Type B pancreatic cell (in vitro differentiated cells): ENCODE measurements at regions not wholly inside any gene's neighbourhood (a gene's known extent, or its start where the extent isn't known, plus 50 kb on each side); places are given as distances from the start of the nearest gene placed in this dataset.

Experiments
- DNase-seq: peaks from one replicate; pipeline ENCODE4 v3.0.0; 2021; ENCODE audit warnings: mixed read lengths; ENCODE audit not compliant: unreplicated experiment; ENCODE audit errors: extremely low spot score
- H3K27ac Mint-ChIP-seq: 2 replicates; pipeline ENCODE4 v1.8.0; 2021; ENCODE audit warnings: mild to moderate bottlenecking, mixed read lengths
- H3K27me3 Mint-ChIP-seq: 2 replicates; pipeline ENCODE4 v1.8.0; 2021; ENCODE audit warnings: mixed read lengths
- H3K36me3 Mint-ChIP-seq: 2 replicates; pipeline ENCODE4 v1.8.0; 2021; ENCODE audit warnings: mixed read lengths
- H3K4me1 Mint-ChIP-seq: one replicate; pipeline ENCODE4 v1.8.0; 2021; ENCODE audit warnings: mixed read lengths; ENCODE audit not compliant: unreplicated experiment
- H3K4me3 Mint-ChIP-seq: 2 replicates; pipeline ENCODE4 v1.8.0; 2021; ENCODE audit warnings: mild to moderate bottlenecking, mixed read lengths
- H3K9me3 Mint-ChIP-seq: 2 replicates; pipeline ENCODE4 v1.8.0; 2021; ENCODE audit warnings: mixed read lengths
- TF ChIP-seq, protein P1 (sequence below): fragments of 200-600 bp; sonication (generic); conservative IDR thresholded peaks from 2 replicates; pipeline ENCODE4 v1.5.0; 2021; ENCODE audit warnings: antibody characterized with exemption, mild to moderate bottlenecking

DNA sequence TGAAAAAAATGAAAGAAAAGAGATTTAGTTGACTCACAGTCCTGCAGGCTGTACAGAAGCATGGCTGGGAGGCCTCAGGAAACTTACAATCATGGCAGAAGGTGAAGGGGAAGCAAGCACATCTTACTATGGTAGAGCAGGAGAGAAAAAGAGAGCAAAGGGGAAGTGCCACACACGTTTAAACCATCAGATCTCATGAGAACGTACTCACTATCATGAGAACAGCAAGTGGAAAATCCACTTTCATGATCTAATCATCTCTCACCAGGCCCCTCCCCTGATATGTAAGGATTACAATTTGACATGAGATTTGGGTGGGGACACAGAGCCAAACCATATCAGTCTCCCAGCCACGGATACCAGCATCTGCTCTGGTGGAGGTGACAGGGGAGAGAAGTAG, 50.8 kb upstream of the CPOX start:
- DNase-seq = no peak
- Mint-ChIP-seq H3K9me3 (peaks cover 1% of the 10 kb centered on the region), H3K4me1 (no peaks in the 10 kb centered on the region)

GRCh38 chr3:98645039-98645438, 51.6 kb upstream of the CPOX start:
- Mint-ChIP-seq H3K4me3 (no peak overlapping the region), H3K9me3 (no peaks in the 10 kb centered on the region), H3K36me3 (no peaks in the 10 kb centered on the region), H3K27ac (no peak overlapping the region), H3K27me3 (no peaks in the 10 kb centered on the region), H3K4me1 (no peaks in the 10 kb centered on the region)
- TF ChIP-seq, protein P1, sequence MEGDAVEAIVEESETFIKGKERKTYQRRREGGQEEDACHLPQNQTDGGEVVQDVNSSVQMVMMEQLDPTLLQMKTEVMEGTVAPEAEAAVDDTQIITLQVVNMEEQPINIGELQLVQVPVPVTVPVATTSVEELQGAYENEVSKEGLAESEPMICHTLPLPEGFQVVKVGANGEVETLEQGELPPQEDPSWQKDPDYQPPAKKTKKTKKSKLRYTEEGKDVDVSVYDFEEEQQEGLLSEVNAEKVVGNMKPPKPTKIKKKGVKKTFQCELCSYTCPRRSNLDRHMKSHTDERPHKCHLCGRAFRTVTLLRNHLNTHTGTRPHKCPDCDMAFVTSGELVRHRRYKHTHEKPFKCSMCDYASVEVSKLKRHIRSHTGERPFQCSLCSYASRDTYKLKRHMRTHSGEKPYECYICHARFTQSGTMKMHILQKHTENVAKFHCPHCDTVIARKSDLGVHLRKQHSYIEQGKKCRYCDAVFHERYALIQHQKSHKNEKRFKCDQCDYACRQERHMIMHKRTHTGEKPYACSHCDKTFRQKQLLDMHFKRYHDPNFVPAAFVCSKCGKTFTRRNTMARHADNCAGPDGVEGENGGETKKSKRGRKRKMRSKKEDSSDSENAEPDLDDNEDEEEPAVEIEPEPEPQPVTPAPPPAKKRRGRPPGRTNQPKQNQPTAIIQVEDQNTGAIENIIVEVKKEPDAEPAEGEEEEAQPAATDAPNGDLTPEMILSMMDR = no peak
- no peak for DNase-seq

More for the DNA sequence above, 50.8 kb upstream of the CPOX start:
- Mint-ChIP-seq H3K27me3 (no peaks in the 10 kb centered on the region), H3K4me3 (no peak overlapping the region), H3K36me3 (no peaks in the 10 kb centered on the region), H3K27ac (no peak overlapping the region)
- TF ChIP-seq, protein P1 = no peak

DNA sequence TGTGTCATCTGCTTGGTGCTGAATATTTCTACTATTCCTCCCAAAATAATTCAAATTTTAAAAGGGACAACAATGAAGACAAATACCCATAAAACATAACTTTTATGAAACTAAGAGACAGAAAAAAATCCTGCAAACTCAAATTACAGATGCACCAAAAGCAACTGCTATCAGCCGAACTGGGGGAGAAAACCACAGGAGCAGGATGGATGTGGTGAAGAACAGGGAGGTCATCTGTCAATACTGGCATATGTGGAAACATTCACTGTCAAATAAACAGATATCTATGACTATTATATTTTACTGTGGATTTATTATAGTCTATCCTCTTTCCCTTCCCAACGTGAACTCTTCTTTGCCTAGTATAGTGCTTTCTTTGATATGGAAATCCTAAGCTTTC, 53.3 kb upstream of the CPOX start:
- Mint-ChIP-seq H3K4me3 (no peak overlapping the region), H3K36me3 (no peaks in the 10 kb centered on the region), H3K4me1 (no peaks in the 10 kb centered on the region), H3K27ac (no peak overlapping the region), H3K27me3 (no peaks in the 10 kb centered on the region), H3K9me3 (no peaks in the 10 kb centered on the region)
- TF ChIP-seq, protein P1 = no peak
- no peak for DNase-seq

DNA sequence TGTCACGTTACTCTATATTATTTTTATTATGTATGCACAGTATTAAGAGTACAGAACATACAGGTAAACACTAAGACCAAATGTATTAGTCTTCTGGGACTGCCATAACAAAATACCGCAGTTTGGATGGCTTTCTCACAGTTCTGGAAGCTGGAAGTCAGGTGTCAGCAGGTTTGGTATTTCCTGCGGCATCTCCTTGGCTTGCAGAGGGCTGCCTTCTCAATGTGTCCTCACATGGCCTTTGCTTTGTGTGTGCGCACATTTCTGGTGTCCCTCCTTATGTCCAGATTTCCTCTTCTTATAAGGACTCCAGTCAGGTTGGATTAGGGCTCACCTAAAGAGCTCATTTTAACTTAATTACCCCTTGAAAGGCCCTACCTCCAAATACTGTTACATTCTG, 53.8 kb upstream of the CPOX start:
- no peak overlapping the region for H3K4me3 Mint-ChIP-seq
- no peaks in the 10 kb centered on the region for H3K36me3 Mint-ChIP-seq
- no peaks in the 10 kb centered on the region for H3K27me3 Mint-ChIP-seq
- TF ChIP-seq, protein P1 = no peak
- H3K9me3 Mint-ChIP-seq = no peaks in the 10 kb centered on the region
- H3K27ac Mint-ChIP-seq = no peak overlapping the region
- DNase-seq = no peak
- H3K4me1 Mint-ChIP-seq = no peaks in the 10 kb centered on the region

DNA sequence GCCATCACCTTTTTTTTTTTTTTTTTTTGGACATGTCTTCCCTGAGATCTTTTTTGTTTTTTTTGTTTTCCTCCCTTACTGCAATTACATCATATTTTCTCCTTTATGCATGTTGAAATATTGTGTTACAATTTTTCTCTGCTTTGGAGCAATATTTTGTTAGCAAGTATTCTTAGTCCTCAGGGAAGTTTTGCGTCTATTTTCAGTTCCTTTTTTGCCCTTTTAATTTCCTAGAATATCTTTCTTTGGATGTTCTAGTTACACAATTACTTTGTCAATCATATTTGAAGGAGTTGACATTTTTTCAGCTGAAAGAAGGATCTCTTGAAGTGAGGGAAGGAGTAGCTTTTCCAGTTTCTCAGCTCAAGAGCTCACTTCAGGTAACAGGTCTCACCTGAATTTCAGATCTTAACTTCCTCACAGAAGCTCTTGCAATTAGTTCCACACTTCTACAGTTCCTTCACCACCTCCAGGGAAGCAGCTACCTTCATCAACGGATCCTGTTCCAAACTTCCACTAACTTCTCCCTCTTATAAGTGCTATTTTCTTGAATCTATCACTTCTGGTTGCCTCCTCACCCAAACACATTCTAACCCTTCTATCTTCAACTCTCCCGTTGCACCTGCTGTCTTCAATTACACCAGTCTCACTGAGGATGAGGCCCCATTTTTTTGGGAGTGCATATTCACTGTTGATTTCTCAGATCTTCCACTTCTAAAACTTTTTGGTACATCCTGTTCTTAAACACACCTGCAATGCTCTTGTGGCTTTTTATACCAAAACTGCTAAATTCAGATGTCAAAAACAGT, 57.8 kb upstream of the CPOX start:
- TF ChIP-seq, protein P1 = no peak
- no peaks in the 10 kb centered on the region for H3K36me3 Mint-ChIP-seq
- H3K9me3 Mint-ChIP-seq = no peaks in the 10 kb centered on the region
- no peaks in the 10 kb centered on the region for H3K27me3 Mint-ChIP-seq
- H3K4me3 Mint-ChIP-seq = no peak overlapping the region
- no peaks in the 10 kb centered on the region for H3K4me1 Mint-ChIP-seq
- DNase-seq = no peak
- H3K27ac Mint-ChIP-seq = no peak overlapping the region
